SW480 (cell line): ENCODE measurements at regions not wholly inside any gene's neighbourhood (a gene's known extent, or its start where the extent isn't known, plus 50 kb on each side); places are given as distances from the start of the nearest gene placed in this dataset.

Experiments
- DNase-seq: peaks from one replicate; pipeline ENCODE4 v3.0.0-alpha.2; 2016; ENCODE audit warnings: low spot score

DNA sequence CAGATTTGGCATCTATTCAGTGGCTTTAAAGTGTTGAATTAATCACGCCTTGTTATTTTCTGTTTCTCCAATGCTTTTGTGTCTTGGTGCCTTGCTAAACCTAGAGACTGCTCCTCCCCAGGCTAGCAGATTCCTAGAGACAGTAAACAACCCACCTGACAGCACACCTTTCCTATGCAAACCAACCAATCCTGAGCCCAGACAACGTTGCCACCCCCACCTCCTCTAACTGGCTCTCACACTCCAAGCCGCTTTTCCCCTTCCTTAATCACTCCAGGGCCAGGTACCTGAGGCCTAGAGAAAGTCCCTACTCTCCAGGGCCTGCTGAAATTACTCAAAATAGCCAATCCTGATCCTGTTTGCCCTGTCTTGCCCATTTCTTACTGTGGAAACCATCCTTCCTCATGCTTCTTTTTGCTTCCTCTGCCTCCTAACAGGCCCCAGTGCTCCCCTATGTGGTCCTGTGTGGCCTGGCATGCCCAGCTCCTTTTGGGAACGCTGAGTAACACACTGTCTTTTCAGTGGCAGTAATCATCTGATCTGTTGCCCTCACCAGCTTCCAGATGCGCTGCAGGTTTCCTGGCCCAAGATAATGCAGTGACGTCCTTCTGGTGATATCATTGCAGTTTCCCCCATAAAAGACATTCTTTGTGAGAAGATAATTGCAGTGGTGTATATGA, 53.4 kb downstream of the GAS1 start:
- no peak for DNase-seq

DNA sequence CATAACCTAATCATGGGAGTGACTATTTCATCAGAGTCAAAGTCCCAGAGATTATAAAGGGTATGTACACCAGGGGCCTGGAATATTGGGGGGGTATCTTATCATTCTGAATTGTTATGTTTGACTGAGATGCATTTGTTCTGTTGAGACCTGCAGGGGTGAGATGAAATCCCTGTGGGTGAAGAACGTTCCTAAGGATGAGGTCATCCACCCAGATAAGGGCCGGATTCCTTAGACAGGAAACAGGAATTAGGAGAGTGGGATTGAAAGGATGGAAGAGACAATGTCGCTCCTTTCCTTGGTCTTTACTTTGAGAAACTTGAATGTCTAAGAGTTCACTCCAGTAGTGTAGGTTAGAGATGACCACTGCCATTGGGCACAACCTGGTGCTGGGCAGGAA, 54.7 kb downstream of the GAS1 start:
- no peak for DNase-seq

DNA sequence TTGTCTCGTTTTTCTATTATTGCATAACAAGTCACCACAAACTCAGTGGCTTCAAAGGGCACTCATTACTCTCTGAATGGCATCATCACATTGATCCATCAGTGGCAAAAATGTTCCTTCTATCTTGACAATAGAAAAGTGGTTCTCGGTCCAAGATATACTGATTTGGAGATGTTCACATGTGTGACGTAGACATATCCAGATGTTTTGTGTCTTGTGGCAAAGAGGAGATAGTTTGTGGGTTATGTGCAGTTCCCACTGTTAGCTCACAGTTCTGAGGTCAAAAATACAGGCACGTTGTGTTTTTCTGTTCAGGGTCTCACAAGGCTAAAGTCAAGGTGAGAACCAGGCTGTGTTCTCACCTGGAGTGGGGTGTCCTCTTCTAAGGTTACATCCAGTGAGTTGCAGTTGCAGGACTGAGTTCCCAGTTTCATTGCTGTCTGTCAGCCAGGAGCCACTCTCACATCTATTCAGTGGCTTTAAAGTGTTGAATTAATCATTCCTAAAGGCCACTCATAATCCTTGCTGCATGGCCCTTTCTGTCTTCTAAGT, 55.3 kb downstream of the GAS1 start:
- DNase-seq, result no peak

DNA sequence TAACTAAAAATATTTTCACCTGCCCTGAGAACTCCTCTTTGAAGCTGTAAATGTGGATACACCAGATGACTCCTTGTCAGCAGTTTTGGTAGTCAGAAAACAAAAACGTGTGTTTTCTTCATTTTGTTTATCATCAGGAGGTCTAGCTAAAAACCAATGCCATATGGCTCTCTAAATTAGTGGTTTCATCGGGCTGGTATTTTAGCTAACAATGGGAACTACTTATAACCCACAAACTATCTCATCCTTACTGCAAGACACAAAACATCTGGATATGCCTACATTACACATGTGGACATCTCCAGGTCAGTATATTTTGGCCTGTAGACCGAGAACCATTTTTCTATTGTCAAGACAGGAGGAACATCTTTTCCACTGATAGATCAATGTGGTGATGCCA, 56.2 kb downstream of the GAS1 start:
- no peak for DNase-seq

DNA sequence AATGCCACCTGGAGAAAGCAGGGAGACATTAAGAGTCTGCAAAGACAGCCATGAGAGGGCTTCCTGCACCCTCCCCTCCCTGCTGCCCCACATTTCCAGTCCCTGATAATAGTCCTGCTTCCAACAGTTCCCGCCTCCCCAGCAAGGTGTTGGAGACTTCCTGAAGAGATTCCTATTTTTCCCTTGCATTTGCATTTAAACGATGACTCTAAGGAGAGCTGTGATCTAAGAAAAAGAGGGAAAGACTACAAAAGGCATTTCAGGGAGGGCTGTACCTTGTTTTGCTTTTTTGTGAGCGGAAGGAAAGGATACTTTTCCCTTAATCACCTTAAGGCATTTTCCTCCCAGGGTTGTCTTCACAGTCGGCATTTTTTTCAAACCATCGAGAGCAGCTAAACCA, 62.1 kb downstream of the GAS1 start:
- no peak for DNase-seq

DNA sequence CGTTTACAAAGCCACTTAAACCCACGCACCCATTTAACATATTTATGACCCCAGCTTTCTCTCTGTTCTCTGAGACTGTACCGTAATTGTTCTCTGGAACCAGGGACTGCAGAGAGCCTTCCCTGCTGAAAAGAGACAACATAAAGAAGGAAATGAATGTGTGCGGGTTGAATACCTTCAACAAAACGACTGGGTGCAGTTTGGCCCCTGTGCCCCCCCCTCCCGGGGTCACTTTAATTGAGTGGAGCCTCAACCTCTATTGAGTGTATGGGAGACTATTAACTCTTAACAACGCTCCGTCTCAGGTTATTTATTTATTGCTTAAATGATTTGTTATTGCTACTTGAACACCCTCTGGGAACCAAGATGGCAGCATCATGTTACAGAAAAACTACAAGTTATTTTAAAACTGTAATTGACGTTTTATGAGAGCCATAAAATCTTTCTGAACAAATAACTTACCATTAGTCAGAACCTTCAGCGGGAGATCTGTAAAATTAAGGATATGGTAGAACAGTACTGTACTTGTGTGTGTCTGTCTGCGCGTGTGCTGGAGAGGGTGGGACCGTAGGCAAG, 70.6 kb downstream of the GAS1 start:
- no peak for DNase-seq

DNA sequence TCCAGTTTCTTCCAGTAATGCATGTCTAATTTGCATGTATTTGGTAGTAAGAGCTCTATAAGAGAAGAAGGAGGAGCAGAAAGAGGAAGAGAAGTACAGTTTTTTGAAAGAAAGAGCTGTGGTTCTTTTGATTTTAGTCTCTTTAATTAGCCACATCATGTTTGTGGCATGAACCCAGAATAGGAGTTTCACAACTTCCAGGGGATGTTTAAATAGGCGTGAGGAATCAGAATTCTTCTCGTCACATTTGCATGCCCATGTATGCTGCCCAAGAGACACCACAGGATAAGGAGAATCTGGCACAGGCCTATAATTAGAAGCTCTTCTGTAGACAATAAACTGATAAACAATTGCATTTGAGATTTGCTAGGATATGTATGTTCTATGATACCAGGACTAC, 78.7 kb downstream of the GAS1 start:
- no peak for DNase-seq

DNA sequence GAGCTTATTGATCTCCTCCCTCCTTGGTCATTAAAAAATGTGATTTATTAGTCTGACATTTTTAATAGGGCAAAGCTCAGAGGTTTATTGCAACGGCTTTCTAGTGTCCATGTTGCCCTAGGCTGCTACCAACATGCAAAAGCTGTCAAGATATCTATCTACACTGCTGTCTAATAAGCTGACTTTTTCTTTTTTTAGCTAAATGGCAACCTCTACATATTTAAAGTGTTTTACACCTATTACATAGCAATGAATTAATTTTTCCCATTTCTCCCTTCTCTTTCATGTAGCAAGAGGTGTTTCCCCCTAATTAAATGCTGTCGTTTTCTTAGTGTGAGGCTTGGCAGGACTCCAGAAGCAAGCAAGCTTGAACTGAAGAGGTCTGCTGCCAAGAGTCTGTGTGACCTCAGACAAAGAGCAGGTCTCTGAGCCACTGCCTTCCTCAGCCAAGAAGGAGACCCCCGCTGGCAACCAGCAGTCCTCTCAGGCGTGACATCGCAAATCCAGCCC, 79.4 kb downstream of the GAS1 start:
- DNase-seq, result no peak

DNA sequence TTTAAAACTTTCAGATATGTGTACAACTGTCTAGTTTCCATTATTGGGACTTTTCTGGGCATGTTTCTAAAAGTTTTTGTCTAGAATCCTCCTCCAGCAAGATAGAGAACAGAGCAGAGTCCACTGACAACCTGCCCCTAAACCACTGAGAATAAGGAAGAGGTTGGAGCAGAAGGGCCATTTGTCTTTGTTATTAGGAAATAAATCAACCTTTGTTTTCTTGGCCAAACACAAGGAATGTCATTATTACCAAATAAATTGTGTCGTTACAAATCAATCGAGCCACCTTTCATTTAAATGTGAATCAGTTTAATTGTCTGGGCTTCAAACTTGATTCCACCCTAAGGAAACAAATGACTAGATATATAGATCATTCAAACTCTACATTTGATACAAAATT, 81.4 kb downstream of the GAS1 start:
- DNase-seq, result no peak

DNA sequence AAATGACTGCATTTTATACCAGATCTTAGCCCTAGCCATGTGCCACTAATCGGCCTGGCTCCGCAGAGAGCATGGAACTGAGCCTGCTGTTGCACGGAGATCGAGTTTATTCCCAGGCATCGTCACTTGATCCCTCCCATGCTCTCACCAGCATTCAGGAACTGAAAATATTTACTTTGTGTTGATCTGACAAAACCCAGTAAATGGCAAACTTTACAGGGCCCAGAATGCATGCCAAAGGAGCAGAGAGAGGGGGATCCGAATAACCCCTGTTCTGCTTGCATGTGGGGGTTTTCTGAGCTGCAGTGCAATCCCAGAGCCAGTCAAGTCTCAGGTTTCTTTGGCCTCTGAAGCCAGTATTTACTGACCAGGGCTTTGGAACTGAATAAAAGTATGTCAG, 87.3 kb downstream of the GAS1 start:
- no peak for DNase-seq

DNA sequence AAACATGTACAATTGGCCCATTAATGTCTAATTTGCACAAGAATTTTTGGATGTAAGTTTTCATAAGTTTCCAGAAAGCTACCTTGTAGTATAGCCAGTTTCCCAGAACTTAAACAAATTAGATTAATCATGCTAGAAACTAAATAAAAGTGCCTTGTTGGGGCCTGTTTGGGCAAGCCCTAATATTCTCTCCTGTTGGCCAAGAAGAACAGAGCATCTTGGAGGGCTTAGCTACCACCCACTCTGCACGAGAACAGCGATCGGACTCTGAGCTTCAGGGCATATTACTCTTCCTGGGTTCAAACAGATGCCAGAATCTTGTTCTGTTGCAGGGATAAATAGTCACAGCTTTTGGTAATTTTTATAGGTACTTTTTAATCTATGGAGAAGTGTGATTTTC, 88.2 kb downstream of the GAS1 start:
- DNase-seq, result no peak

DNA sequence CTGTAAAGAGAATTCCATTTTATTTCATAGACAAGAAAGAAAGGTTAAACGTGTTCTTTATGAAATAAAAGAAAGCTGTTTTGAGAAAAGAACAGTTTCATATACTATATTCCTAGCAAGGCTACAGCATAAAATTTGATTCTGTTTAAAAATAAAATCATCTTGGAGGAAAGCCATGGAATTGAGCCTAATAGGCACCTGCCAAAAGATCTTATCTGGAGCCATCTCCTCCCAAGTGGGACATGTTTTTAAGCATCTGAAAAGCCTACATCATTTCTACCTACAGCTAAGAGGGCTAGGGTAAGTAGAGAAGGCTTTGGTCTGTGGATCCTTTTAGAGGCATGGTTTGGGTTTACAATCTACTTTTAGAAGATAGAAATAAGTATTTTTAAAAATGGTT, 89.3 kb downstream of the GAS1 start:
- no peak for DNase-seq

DNA sequence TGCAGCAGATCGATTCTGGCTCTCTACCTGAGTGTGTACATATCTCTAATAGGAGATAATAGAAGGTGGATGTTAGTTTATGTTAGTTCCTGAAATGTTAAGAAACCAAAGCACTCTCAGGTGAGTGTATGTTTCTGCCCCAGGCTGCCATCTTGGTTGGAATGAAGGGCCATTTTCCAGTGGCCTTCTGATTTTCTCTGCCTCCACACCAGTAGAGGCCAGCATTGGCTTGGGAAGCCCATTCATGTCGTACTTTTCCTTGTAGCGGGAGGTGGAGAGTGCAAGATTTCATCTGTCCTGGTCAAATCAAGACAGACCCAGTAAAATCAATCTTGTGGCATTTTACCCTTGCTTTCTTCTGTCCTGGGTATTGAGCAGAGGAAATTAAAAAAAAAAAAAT, 91.0 kb downstream of the GAS1 start:
- DNase-seq, result no peak

DNA sequence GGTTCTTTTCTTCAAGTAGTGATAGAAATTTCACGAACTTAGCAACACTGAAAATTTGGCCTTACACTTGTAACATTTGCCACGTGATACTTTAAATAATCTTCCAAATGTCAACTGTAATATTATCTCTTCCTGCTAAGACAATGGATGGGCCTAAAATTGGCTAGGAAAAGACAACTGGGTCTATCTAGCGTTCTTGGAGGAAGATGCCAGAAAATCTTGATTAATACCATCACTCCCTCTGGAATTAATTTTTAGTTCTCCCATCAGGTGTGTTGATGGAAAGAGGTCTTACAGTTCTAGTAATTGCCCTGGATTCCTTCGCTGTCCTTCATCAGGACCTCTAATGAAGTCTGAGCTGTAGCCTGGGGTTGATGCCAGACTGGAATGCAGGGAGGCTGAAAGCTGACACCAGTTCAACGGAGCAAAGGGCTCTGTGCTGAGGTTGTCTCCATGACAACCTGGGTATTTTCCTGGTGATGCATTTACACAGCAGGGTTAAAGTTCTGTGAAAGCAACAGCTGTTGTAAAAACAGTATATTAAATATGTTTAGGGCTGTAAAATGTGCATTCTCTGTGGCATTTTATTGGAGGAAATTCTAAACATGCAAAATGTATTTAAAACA, 92.3 kb downstream of the GAS1 start:
- peak; percentile 86 for DNase-seq

DNA sequence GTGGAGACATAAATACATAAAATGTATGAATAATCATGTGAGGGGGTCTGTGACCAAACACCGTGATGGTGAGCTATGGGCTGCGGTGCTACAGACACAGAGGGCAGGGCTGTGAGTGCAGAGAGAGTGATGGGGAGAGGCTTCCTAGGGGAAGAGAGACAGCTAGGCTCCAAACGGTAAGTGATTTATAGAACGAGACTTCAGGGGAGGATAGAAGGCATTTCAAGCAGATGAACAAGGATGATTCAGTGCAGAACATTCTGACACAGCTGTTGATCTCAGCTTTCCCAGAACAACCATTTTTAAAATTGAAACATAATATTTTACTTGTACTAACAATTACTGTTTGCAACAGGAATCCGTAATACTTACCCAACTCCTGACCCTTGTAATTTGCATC, 100.7 kb downstream of the GAS1 start:
- DNase-seq, result no peak

DNA sequence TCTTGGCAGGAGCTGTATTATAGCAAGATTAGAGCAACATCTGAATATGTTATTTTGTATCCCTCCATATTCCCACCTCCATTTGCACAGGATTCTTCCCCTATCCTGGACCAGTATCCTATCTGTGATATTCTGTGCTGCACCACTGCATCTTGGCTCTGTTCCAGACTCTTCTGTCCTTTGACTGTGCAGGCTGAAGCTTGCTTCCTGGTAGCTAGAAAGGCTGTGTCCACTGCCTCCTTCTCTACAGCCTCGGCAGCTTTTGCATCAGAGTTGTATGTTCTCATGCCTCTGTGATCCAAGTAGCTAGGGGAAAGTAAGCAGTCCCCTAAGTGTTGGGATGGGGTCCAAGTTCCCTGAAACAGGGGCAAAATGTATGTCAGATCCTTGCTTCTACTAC, 104.1 kb downstream of the GAS1 start:
- DNase-seq, result no peak

DNA sequence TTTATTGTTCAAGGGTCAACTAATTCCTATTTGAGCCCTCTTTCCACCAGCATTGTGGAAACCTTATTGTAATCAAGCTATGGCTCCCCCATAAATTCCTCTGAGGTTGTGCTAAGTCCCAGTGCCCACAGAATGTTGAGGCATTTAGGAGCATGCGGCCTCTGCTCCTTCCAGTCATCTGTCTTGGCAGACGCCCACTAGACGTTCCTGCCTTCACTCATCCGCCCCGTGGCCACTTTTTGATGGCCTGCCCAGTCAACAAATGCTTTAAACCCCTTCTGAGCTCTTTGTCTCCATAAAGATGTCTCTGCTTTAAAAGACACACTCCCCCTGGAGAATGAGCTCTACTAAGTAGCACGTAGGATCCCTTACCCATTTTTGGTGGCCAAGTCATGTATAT, 104.7 kb downstream of the GAS1 start:
- DNase-seq, result no peak

DNA sequence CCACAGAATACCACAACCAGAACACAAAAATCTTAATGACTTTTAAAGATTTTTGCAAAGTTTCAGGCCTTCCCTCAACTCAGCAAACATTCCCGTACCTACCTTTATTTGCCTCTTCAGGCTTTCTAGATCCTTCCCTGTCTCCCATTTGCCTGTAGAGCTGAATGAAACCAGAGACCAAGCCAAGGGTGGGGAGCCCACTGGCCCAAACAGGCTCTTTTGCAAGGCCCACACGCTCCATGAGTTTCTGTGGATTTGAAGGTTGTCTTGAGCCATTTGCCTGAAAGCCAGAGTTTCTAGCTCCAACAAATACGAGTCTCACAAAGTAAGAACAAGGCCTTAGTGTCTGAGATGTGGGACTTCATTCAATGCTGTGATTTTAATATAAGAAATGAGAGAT, 107.8 kb downstream of the GAS1 start:
- DNase-seq, result no peak

DNA sequence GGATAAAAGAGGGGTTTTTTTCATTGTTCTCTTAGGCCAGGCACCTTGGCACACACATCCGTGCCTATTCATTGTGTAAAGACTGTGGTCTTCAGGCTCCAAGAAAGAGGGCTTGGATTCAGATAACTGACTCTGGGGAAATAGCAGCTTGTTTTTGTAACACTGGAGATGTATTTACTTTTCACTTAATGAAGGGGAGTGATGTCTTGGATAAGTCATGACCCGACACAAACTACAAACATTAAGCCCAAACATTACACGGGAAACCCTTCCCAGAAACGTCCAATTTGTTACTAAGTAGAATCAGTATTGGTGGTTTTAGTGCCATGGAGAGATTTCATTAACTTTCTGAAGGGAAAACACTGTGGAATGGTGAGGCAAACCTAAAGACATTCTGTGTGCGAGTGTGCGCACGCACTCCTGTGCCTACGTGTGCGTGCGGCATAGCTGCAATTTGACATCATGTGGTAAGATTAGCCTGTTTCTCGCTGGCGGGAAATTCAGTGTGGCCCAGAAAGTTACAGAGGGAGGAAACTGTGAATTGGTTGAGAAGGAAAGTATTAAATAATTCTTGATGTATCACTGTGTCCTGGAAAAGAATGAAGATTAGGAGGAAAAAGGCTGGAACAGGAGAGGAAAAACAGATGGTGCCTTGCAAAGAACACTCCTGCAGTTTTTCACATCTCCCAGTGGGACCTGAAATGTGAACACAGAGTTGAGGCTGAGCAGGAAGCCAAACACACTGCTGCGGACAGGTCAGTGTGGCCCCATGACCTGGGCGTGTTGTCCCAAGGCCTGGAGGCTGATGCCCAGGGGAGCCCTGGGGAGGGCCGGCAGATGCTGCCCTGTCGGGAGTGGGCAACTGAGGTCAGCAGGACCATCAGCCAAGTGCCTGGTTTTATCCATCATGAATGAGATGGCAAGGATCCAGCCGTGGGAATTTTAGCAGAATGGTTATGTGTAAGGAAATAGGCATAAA, 108.5 kb downstream of the GAS1 start:
- no peak for DNase-seq

DNA sequence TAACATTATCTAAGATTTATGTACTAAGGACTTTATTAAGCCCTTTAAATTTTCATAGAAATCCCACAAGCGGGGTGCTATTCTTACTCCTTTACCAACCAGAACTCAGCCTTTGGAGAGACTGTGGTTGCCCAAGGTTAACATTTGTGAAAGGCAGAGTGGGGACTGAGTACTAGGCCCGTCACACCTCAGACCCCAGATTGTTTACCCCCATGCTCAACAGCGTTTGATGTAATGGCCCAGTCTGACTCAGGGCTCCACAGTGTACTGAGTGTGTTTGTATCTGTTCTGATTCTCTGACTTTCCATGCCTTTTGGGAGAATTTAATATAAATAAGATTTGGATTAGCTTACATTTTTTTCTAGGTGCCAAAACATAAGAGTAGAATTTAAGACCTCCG, 110.0 kb downstream of the GAS1 start:
- no peak for DNase-seq

DNA sequence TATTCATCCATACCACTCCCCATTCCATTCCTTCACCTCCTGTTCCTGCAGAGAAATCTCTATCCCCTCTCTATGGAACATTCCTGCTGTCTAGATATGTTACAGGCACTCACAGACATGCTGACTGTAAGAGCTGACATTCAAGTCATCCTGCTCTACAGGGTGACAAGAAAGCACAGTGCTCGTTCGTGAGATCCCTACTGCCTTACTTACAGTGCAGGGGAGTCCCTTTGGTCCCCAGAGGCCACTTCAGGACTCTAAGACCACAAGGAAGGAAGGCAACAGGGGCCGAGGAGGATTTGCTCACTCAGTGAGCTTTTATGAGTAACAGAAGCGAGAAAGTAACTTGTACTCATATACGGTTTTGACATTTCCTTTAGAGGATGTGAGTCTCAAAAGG, 110.5 kb downstream of the GAS1 start:
- DNase-seq, result no peak

DNA sequence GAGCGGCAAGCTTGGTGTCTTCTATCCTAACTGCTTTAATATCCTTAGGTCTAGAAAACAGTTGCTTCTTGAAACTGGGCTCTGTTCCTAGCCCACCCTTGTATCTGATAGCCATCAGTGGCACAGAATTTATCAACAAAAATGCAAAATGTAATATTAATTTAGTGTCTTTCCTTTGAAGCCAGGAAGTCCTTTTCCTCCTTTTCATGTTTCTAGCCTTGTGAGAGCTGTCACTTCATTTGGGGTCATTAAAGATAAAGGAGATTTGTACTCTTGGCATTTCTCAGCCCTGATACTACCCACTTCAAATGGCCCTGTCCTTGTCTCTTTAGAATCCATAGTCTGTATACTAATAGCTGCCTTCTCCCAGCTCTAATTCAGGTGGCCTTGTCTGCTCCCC, 111.0 kb downstream of the GAS1 start:
- no peak for DNase-seq
